Lung microvascular endothelial cell (primary cell): ENCODE measurements at regions not wholly inside any gene's neighbourhood (a gene's known extent, or its start where the extent isn't known, plus 50 kb on each side); places are given as distances from the start of the nearest gene placed in this dataset.

Experiments used
- DNase-seq, 2 donors: peaks; one replicate each; pipeline versions ENCODE4 v3.0.0 to v3.0.0-alpha.2; 2010; ENCODE audit warnings: low read depth in 2 of 2

GRCh38 chr4:153988492-153989363 is 199.8 kb upstream of the SFRP2 start:
- no peak for DNase-seq

GRCh38 chr4:153987291-153987690 is 198.4 kb upstream of the SFRP2 start:
- DNase-seq: no peak

GRCh38 chr4:153976954-153977353 is 188.1 kb upstream of the SFRP2 start:
- DNase-seq: no peak

- DNase-seq: no peak
Measured at GRCh38 chr4:153974452-153974851, 185.6 kb upstream of the SFRP2 start.

- no peak for DNase-seq
Measured at GRCh38 chr4:153973942-153974341, 185.1 kb upstream of the SFRP2 start.

GRCh38 chr4:153971899-153972298 is 183.0 kb upstream of the SFRP2 start:
- no peak for DNase-seq

GRCh38 chr4:153970169-153970568 is 181.3 kb upstream of the SFRP2 start:
- no peak for DNase-seq

GRCh38 chr4:153969542-153969941 is 180.7 kb upstream of the SFRP2 start:
- no peak for DNase-seq

- DNase-seq: no peak
Measured at GRCh38 chr4:153966641-153967040, 177.8 kb upstream of the SFRP2 start.

- no peak for DNase-seq
Measured at GRCh38 chr4:153963216-153963615, 174.3 kb upstream of the SFRP2 start.

- no peak for DNase-seq
Measured at GRCh38 chr4:153962311-153963039, 173.6 kb upstream of the SFRP2 start.

- DNase-seq: no peak
Measured at GRCh38 chr4:153955327-153955726, 166.4 kb upstream of the SFRP2 start.

- no peak for DNase-seq
Measured at GRCh38 chr4:153954654-153955053, 165.8 kb upstream of the SFRP2 start.

- DNase-seq: no peak
Measured at GRCh38 chr4:153950100-153950979, 161.5 kb upstream of the SFRP2 start.

GRCh38 chr4:153948041-153948440 is 159.2 kb upstream of the SFRP2 start:
- no peak for DNase-seq

GRCh38 chr4:153947124-153947523 is 158.2 kb upstream of the SFRP2 start:
- no peak for DNase-seq

GRCh38 chr4:153945704-153946103 is 156.8 kb upstream of the SFRP2 start:
- DNase-seq: no peak

GRCh38 chr4:153943738-153944415 is 155.0 kb upstream of the SFRP2 start:
- DNase-seq: no peak

- DNase-seq: no peak
Measured at GRCh38 chr4:153940916-153941315, 152.0 kb upstream of the SFRP2 start.

- DNase-seq: no peak
Measured at GRCh38 chr4:153939570-153939969, 150.7 kb upstream of the SFRP2 start.

- no peak for DNase-seq
Measured at GRCh38 chr4:153938994-153939393, 150.1 kb upstream of the SFRP2 start.
